Esophagus squamous epithelium (tissue), 5 donors: ENCODE measurements at regions not wholly inside any gene's neighbourhood (a gene's known extent, or its start where the extent isn't known, plus 50 kb on each side); places are given as distances from the start of the nearest gene placed in this dataset.

Experiments used
- DNase-seq: peaks from one replicate; lab custom pipeline; 2025; lab: John Stamatoyannopoulos, UW
- H3K27ac ChIP-seq, 4 donors: fragments of 200-600 bp; sonication (generic); one replicate each; pipeline ENCODE4 v1.5.1; 2016 to 2019; ENCODE audit warnings: mild to moderate bottlenecking in 1 of 4
- H3K27me3 ChIP-seq, 4 donors: fragments of 200-600 bp; sonication (generic); 1 replicate in 3 of 4; 2 replicates in 1 of 4; pipeline versions ENCODE4 v1.5.1 to v1.6.0; 2017 to 2021; ENCODE audit warnings: antibody characterized with exemption in 1 of 4
- H3K36me3 ChIP-seq, 3 donors: fragments of 200-600 bp; sonication (generic); one replicate each; pipeline ENCODE4 v1.5.1; 2016 to 2019
- H3K4me1 ChIP-seq, 3 donors: fragments of 200-600 bp; sonication (generic); one replicate each; pipeline ENCODE4 v1.5.1; 2017 to 2019
- H3K4me3 ChIP-seq, 4 donors: fragments of 200-600 bp; sonication (generic); 1 replicate in 3 of 4; 2 replicates in 1 of 4; pipeline ENCODE4 v1.5.1; 2016 to 2019; ENCODE audit warnings: mild to moderate bottlenecking in 2 of 4, moderate library complexity in 1 of 4
- H3K9me3 ChIP-seq, 3 donors: fragments of 200-600 bp; sonication (generic); one replicate each; pipeline ENCODE4 v1.5.1; 2016 to 2019
- POLR2A ChIP-seq, 4 donors: fragments of 450-650 bp; IDR thresholded peaks; one replicate each; pipeline ENCODE4 v1.6.1; 2017; ENCODE audit warnings: antibody characterized with exemption in 4 of 4, mild to moderate bottlenecking in 4 of 4, moderate library complexity in 3 of 4
- WGBS, 2 donors: methylation state at CpG; one replicate each; pipeline ENCODE4 v1.1.5; 2018; 5-methylcytosine and 5-hydroxymethylcytosine counted together
- intact Hi-C: fragments of 100-400 bp; cut with DNase I; formaldehyde crosslinking; loops from one replicate; pipeline ENCODE4 v1.15.0; 2022
- TF ChIP-seq, protein P1 (sequence below), 6 experiments: fragments of 450-650 bp in 4 of 6; fragments of 200-600 bp in 2 of 6; sonication (generic) in 2 of 6; IDR thresholded peaks; one replicate each; pipeline ENCODE4 v1.5.1; 2016 to 2019; ENCODE audit warnings: antibody characterized with exemption in 6 of 6, mild to moderate bottlenecking in 4 of 6, moderate library complexity in 4 of 6
- donor health status: DM: yes; HTN: yes; CAD: no.

DNA sequence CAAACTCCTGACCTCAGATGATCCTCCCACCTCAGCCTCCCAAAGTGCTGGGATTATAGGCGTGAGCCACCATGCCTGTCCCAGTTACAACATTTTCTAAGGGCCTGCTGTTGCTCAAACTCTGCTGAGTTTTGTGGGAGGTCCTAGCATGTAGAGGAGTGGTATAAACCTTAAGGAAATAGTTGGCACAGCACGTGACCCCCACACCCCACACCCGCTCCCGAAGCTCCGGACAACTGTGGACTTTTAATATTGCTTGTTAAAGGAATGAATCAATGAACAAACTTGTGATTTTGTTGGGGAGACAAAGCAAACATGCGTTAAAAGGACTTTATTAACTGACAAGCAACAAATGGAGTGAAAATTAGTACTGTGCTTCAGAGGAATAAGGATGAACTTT, 137.8 kb upstream of the GATA6 start:
- no peak for DNase-seq
- Histone ChIP-seq H3K36me3 (no peaks in the 10 kb centered on the region), H3K4me3 (no peak overlapping the region), H3K27me3 (peaks cover 0 to 26% (median 0%) of the 10 kb centered on the region in 4 donors), H3K27ac (no peak overlapping the region), H3K9me3 (no peaks in the 10 kb centered on the region), H3K4me1 (no peaks in the 10 kb centered on the region)
- TF ChIP-seq, protein P1, sequence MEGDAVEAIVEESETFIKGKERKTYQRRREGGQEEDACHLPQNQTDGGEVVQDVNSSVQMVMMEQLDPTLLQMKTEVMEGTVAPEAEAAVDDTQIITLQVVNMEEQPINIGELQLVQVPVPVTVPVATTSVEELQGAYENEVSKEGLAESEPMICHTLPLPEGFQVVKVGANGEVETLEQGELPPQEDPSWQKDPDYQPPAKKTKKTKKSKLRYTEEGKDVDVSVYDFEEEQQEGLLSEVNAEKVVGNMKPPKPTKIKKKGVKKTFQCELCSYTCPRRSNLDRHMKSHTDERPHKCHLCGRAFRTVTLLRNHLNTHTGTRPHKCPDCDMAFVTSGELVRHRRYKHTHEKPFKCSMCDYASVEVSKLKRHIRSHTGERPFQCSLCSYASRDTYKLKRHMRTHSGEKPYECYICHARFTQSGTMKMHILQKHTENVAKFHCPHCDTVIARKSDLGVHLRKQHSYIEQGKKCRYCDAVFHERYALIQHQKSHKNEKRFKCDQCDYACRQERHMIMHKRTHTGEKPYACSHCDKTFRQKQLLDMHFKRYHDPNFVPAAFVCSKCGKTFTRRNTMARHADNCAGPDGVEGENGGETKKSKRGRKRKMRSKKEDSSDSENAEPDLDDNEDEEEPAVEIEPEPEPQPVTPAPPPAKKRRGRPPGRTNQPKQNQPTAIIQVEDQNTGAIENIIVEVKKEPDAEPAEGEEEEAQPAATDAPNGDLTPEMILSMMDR (IDR thresholded peaks at IDR 0.05) = no peak
- intact Hi-C loops = no loop called here
- WGBS, 2 donors = 58 to 79% methylated on average over 6 of the region's 6 CpGs

DNA sequence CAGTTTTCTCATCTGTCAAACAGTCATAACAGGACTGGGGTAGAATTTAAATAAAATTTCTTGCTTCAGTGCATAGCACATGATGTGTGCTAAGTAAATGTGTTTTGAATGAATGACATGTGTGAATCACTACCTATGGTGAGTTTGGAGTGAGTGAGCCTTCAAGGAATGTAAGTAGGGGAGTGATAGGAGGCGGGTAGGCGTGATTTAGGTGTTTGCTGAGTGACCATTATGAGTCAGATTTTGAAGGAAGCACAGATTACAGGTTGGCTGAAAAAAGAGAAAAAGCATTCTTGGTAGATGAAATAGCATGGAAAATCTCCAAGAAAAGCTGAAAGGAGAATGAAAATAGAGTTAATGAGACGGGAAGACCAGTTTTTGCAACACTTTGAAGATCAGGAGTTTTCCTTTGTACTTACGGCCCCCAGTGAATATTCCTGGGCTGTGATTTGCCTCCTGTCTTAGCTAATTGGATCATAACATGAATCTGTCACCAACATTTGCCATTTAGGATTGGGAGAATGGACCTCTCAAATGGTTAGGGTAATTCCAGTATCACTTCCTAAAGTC, 136.9 kb upstream of the GATA6 start:
- Histone ChIP-seq H3K9me3 (no peaks in the 10 kb centered on the region), H3K4me3 (no peak overlapping the region), H3K36me3 (no peaks in the 10 kb centered on the region), H3K27ac (no peak overlapping the region), H3K27me3 (peaks cover 0 to 28% (median 0%) of the 10 kb centered on the region in 4 donors), H3K4me1 (no peaks in the 10 kb centered on the region)
- intact Hi-C loops = no loop called here
- TF ChIP-seq, protein P1 (IDR thresholded peaks at IDR 0.05) = no peak
- no peak for TF ChIP-seq POLR2A (IDR thresholded peaks at IDR 0.05)
- 29% methylated on average over 4 of the region's 4 CpGs for WGBS, 2 donors
- no peak for DNase-seq

DNA sequence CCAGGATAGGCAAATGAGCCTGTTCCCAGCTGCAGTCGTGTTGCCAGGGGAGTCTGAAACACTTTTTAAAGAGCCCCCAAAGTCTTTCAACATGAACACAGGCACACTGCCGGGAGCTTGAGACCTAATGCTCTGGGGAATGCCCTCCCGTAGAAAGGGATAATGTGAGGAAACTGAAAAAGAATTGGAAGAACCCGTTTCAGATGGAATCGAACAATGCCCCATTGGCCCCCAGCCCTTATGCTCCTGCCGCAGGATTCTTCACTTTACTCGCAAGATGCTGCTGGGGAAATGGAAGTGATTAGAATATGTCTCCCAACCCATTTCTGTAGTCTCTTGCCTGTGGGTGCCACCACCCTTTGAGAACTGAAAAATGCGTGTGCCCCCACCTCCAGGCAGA, 136.3 kb upstream of the GATA6 start:
- Histone ChIP-seq H3K4me1 (no peaks in the 10 kb centered on the region), H3K27ac (no peak overlapping the region), H3K4me3 (no peak overlapping the region), H3K27me3 (peaks cover 0 to 28% (median 0%) of the 10 kb centered on the region in 4 donors), H3K36me3 (no peaks in the 10 kb centered on the region), H3K9me3 (no peaks in the 10 kb centered on the region)
- no peak for DNase-seq
- WGBS, 2 donors = 57 to 61% methylated on average over 6 to 8 of the region's 8 CpGs
- intact Hi-C loops = no loop called here
- TF ChIP-seq, protein P1 (IDR thresholded peaks at IDR 0.05) = no peak
- no peak for TF ChIP-seq POLR2A (IDR thresholded peaks at IDR 0.05)

DNA sequence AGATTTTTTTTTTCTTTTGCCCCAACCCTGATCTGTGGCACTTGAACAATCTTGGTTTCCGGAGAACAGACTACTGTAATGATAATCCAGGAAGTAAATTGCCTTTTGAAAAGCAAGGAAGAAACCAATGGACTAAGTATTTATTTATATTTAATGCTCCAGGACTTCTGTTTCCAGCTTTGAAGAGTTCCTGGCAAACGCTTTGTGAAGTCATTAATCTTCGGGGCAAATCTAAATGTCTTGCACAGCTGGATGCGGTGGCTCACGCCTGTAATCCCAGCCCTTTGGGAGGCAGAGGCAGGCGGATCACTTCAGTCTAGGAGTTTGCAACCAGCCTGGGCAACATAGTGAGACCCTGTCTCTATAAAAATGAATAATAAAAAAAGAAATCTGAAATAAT, 135.1 kb upstream of the GATA6 start:
- no peak overlapping the region for H3K4me3 ChIP-seq
- no peak overlapping the region for H3K27ac ChIP-seq
- DNase-seq = no peak
- no peak for TF ChIP-seq POLR2A (IDR thresholded peaks at IDR 0.05)
- TF ChIP-seq, protein P1 (IDR thresholded peaks at IDR 0.05) = no peak
- 16 to 23% methylated on average over 6 of the region's 6 CpGs for WGBS, 2 donors
- H3K4me1 ChIP-seq = no peaks in the 10 kb centered on the region
- intact Hi-C loops = no loop called here
- no peaks in the 10 kb centered on the region for H3K9me3 ChIP-seq
- H3K27me3 ChIP-seq = peaks cover 0 to 30% (median 0%) of the 10 kb centered on the region in 4 donors
- no peaks in the 10 kb centered on the region for H3K36me3 ChIP-seq

DNA sequence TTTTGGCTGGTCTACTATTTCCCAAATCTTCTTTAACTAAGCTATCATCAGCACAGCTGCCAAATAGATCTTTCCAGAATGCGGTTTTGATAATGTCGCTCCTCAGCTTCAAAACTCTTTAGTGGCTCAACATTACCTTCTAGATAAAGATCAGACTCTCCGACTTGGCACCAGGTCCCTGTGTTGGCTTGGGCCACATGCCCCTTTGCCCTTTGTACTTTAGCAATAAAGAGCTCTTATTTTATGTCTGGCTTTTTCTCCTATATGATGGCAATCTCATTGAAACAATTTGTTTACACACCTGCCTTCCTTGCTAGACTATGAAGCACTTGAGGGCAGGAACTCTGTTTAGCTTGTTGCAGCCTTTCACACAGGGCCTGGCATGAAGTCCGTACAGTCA, 128.9 kb upstream of the GATA6 start:
- Histone ChIP-seq H3K36me3 (no peaks in the 10 kb centered on the region), H3K27ac (no peak overlapping the region), H3K4me1 (no peaks in the 10 kb centered on the region), H3K9me3 (no peaks in the 10 kb centered on the region), H3K4me3 (no peak overlapping the region), H3K27me3 (peaks cover 0 to 30% (median 0%) of the 10 kb centered on the region in 4 donors)
- no peak for DNase-seq
- 56 to 84% methylated on average over 4 of the region's 4 CpGs for WGBS, 2 donors
- TF ChIP-seq, protein P1 (IDR thresholded peaks at IDR 0.05) = no peak
- no peak for TF ChIP-seq POLR2A (IDR thresholded peaks at IDR 0.05)
- intact Hi-C loops = no loop called here
